ENCODE measurements at regions not wholly inside any gene's neighbourhood (a gene's known extent, or its start where the extent isn't known, plus 50 kb on each side); places are given as distances from the start of the nearest gene placed in this dataset.

GRCh38 chr2:217285926-217286325 lies 426.1 kb upstream of the TNP1 start:
- no peaks in the 10 kb centered on the region for H3K27me3 ChIP-seq (ENCODE audit: control insufficient read depth, insufficient read depth, low read length)
- no peak overlapping the region for H3K4me3 ChIP-seq (ENCODE audit: low read length)
- no peaks in the 10 kb centered on the region for H3K9me3 ChIP-seq (ENCODE audit: control insufficient read depth, low read length)
- H3K4me1 ChIP-seq (ENCODE audit: control insufficient read depth, insufficient read depth, low read length), result peaks cover 20% of the 10 kb centered on the region
- no peak overlapping the region for H3K9ac ChIP-seq (ENCODE audit: low read length)
- H3K36me3 ChIP-seq (ENCODE audit: control insufficient read depth, insufficient read depth, low read length), result no peaks in the 10 kb centered on the region

- Histone ChIP-seq H3K9me3 (ENCODE audit: control insufficient read depth, low read length) (no peaks in the 10 kb centered on the region), H3K9ac (ENCODE audit: low read length) (no peak overlapping the region)
Observed at GRCh38 chr2:217283460-217283859, 423.6 kb upstream of the TNP1 start.

GRCh38 chr2:217282531-217282930 lies 422.7 kb upstream of the TNP1 start:
- H3K27me3 ChIP-seq (ENCODE audit: control insufficient read depth, insufficient read depth, low read length), result no peaks in the 10 kb centered on the region
- no peaks in the 10 kb centered on the region for H3K9me3 ChIP-seq (ENCODE audit: control insufficient read depth, low read length)
- H3K4me1 ChIP-seq (ENCODE audit: control insufficient read depth, insufficient read depth, low read length), result no peaks in the 10 kb centered on the region
- H3K4me3 ChIP-seq (ENCODE audit: low read length), result no peak overlapping the region
- no peak overlapping the region for H3K9ac ChIP-seq (ENCODE audit: low read length)
- H3K36me3 ChIP-seq (ENCODE audit: control insufficient read depth, insufficient read depth, low read length), result no peaks in the 10 kb centered on the region

More at GRCh38 chr2:217283460-217283859, 423.6 kb upstream of the TNP1 start:
- H3K27me3 ChIP-seq (ENCODE audit: control insufficient read depth, insufficient read depth, low read length), result no peaks in the 10 kb centered on the region
- no peaks in the 10 kb centered on the region for H3K4me1 ChIP-seq (ENCODE audit: control insufficient read depth, insufficient read depth, low read length)
- no peak overlapping the region for H3K4me3 ChIP-seq (ENCODE audit: low read length)
- H3K36me3 ChIP-seq (ENCODE audit: control insufficient read depth, insufficient read depth, low read length), result no peaks in the 10 kb centered on the region

GRCh38 chr2:217279556-217279955 lies 419.7 kb upstream of the TNP1 start:
- Histone ChIP-seq H3K27me3 (ENCODE audit: control insufficient read depth, insufficient read depth, low read length) (no peaks in the 10 kb centered on the region), H3K9me3 (ENCODE audit: control insufficient read depth, low read length) (no peaks in the 10 kb centered on the region), H3K9ac (ENCODE audit: low read length) (no peak overlapping the region), H3K36me3 (ENCODE audit: control insufficient read depth, insufficient read depth, low read length) (no peaks in the 10 kb centered on the region), H3K4me1 (ENCODE audit: control insufficient read depth, insufficient read depth, low read length) (no peaks in the 10 kb centered on the region), H3K4me3 (ENCODE audit: low read length) (no peak overlapping the region)

- H3K9me3 ChIP-seq (ENCODE audit: control insufficient read depth, low read length), result no peaks in the 10 kb centered on the region
- H3K27me3 ChIP-seq (ENCODE audit: control insufficient read depth, insufficient read depth, low read length), result no peaks in the 10 kb centered on the region
- no peaks in the 10 kb centered on the region for H3K4me1 ChIP-seq (ENCODE audit: control insufficient read depth, insufficient read depth, low read length)
- H3K4me3 ChIP-seq (ENCODE audit: low read length), result no peak overlapping the region
- H3K36me3 ChIP-seq (ENCODE audit: control insufficient read depth, insufficient read depth, low read length), result no peaks in the 10 kb centered on the region
- no peak overlapping the region for H3K9ac ChIP-seq (ENCODE audit: low read length)
Observed at GRCh38 chr2:217279140-217279539, 419.3 kb upstream of the TNP1 start.

- Histone ChIP-seq H3K36me3 (ENCODE audit: control insufficient read depth, insufficient read depth, low read length) (no peaks in the 10 kb centered on the region), H3K9me3 (ENCODE audit: control insufficient read depth, low read length) (no peaks in the 10 kb centered on the region), H3K9ac (ENCODE audit: low read length) (no peak overlapping the region), H3K4me1 (ENCODE audit: control insufficient read depth, insufficient read depth, low read length) (no peaks in the 10 kb centered on the region), H3K4me3 (ENCODE audit: low read length) (no peak overlapping the region), H3K27me3 (ENCODE audit: control insufficient read depth, insufficient read depth, low read length) (no peaks in the 10 kb centered on the region)
Observed at GRCh38 chr2:217277646-217278398, 418.0 kb upstream of the TNP1 start.

GRCh38 chr2:217276433-217276832 lies 416.6 kb upstream of the TNP1 start:
- Histone ChIP-seq H3K36me3 (ENCODE audit: control insufficient read depth, insufficient read depth, low read length) (no peaks in the 10 kb centered on the region), H3K4me3 (ENCODE audit: low read length) (no peak overlapping the region), H3K9me3 (ENCODE audit: control insufficient read depth, low read length) (no peaks in the 10 kb centered on the region), H3K4me1 (ENCODE audit: control insufficient read depth, insufficient read depth, low read length) (peaks cover 7% of the 10 kb centered on the region), H3K27me3 (ENCODE audit: control insufficient read depth, insufficient read depth, low read length) (no peaks in the 10 kb centered on the region), H3K9ac (ENCODE audit: low read length) (no peak overlapping the region)

- Histone ChIP-seq H3K4me3 (ENCODE audit: low read length) (no peak overlapping the region), H3K27me3 (ENCODE audit: control insufficient read depth, insufficient read depth, low read length) (no peaks in the 10 kb centered on the region), H3K9me3 (ENCODE audit: control insufficient read depth, low read length) (no peaks in the 10 kb centered on the region), H3K9ac (ENCODE audit: low read length) (no peak overlapping the region), H3K36me3 (ENCODE audit: control insufficient read depth, insufficient read depth, low read length) (no peaks in the 10 kb centered on the region), H3K4me1 (ENCODE audit: control insufficient read depth, insufficient read depth, low read length) (peaks cover 7% of the 10 kb centered on the region)
Observed at GRCh38 chr2:217275091-217275490, 415.2 kb upstream of the TNP1 start.

- Histone ChIP-seq H3K9ac (ENCODE audit: low read length) (no peak overlapping the region), H3K9me3 (ENCODE audit: control insufficient read depth, low read length) (no peaks in the 10 kb centered on the region), H3K27me3 (ENCODE audit: control insufficient read depth, insufficient read depth, low read length) (no peaks in the 10 kb centered on the region), H3K4me3 (ENCODE audit: low read length) (no peak overlapping the region), H3K36me3 (ENCODE audit: control insufficient read depth, insufficient read depth, low read length) (no peaks in the 10 kb centered on the region), H3K4me1 (ENCODE audit: control insufficient read depth, insufficient read depth, low read length) (peaks cover 7% of the 10 kb centered on the region)
Observed at GRCh38 chr2:217274578-217274977, 414.7 kb upstream of the TNP1 start.

- peaks cover 7% of the 10 kb centered on the region for H3K4me1 ChIP-seq (ENCODE audit: control insufficient read depth, insufficient read depth, low read length)
Observed at GRCh38 chr2:217273851-217274250, 414.0 kb upstream of the TNP1 start.

GRCh38 chr2:217273162-217273561 lies 413.3 kb upstream of the TNP1 start:
- H3K4me3 ChIP-seq (ENCODE audit: low read length), result no peak overlapping the region
- H3K36me3 ChIP-seq (ENCODE audit: control insufficient read depth, insufficient read depth, low read length), result no peaks in the 10 kb centered on the region

More at GRCh38 chr2:217273851-217274250, 414.0 kb upstream of the TNP1 start:
- Histone ChIP-seq H3K4me3 (ENCODE audit: low read length) (no peak overlapping the region), H3K9ac (ENCODE audit: low read length) (no peak overlapping the region), H3K27me3 (ENCODE audit: control insufficient read depth, insufficient read depth, low read length) (peaks cover 2% of the 10 kb centered on the region), H3K36me3 (ENCODE audit: control insufficient read depth, insufficient read depth, low read length) (no peaks in the 10 kb centered on the region), H3K9me3 (ENCODE audit: control insufficient read depth, low read length) (no peaks in the 10 kb centered on the region)

GRCh38 chr2:217271813-217272212 lies 411.9 kb upstream of the TNP1 start:
- Histone ChIP-seq H3K27me3 (ENCODE audit: control insufficient read depth, insufficient read depth, low read length) (peaks cover 3% of the 10 kb centered on the region), H3K36me3 (ENCODE audit: control insufficient read depth, insufficient read depth, low read length) (no peaks in the 10 kb centered on the region), H3K4me1 (ENCODE audit: control insufficient read depth, insufficient read depth, low read length) (peaks cover 7% of the 10 kb centered on the region), H3K9ac (ENCODE audit: low read length) (no peak overlapping the region), H3K9me3 (ENCODE audit: control insufficient read depth, low read length) (no peaks in the 10 kb centered on the region), H3K4me3 (ENCODE audit: low read length) (no peak overlapping the region)

More at GRCh38 chr2:217273162-217273561, 413.3 kb upstream of the TNP1 start:
- Histone ChIP-seq H3K4me1 (ENCODE audit: control insufficient read depth, insufficient read depth, low read length) (peaks cover 7% of the 10 kb centered on the region), H3K27me3 (ENCODE audit: control insufficient read depth, insufficient read depth, low read length) (peaks cover 3% of the 10 kb centered on the region), H3K9me3 (ENCODE audit: control insufficient read depth, low read length) (no peaks in the 10 kb centered on the region), H3K9ac (ENCODE audit: low read length) (no peak overlapping the region)
